Tibial artery (tissue), 4 donors: ENCODE measurements at regions not wholly inside any gene's neighbourhood (a gene's known extent, or its start where the extent isn't known, plus 50 kb on each side); places are given as distances from the start of the nearest gene placed in this dataset.

Experiments used
- DNase-seq, 2 donors: peaks; one replicate each; pipeline ENCODE4 v3.0.0-alpha.2; 2019
- H3K27ac ChIP-seq, 2 donors: fragments of 200-600 bp; sonication (generic) in 1 of 2; 1 replicate in 1 of 2; 2 replicates in 1 of 2; pipeline ENCODE4 v1.5.1; 2018 to 2019; ENCODE audit warnings: mild to moderate bottlenecking in 1 of 2
- H3K27me3 ChIP-seq, 2 donors: fragments of 200-600 bp; sonication (generic) in 1 of 2; one replicate each; pipeline versions ENCODE4 v1.5.1 to v1.6.0; 2016 to 2019
- H3K36me3 ChIP-seq, 3 donors: fragments of 200-600 bp; sonication (generic) in 2 of 3; one replicate each; pipeline ENCODE4 v1.5.1; 2016 to 2019; ENCODE audit warnings: mild to moderate bottlenecking in 2 of 3
- H3K4me1 ChIP-seq, 4 donors: fragments of 200-600 bp; sonication (generic) in 2 of 4; 1 replicate in 3 of 4; 2 replicates in 1 of 4; pipeline ENCODE4 v1.5.1; 2016 to 2019
- H3K4me3 ChIP-seq, 2 donors: fragments of 200-600 bp; sonication (generic) in 1 of 2; 1 replicate in 1 of 2; 2 replicates in 1 of 2; pipeline ENCODE4 v1.5.1; 2018 to 2019; ENCODE audit warnings: mild to moderate bottlenecking in 2 of 2
- H3K9me3 ChIP-seq, 3 donors: fragments of 200-600 bp; sonication (generic) in 1 of 3; one replicate each; pipeline ENCODE4 v1.5.1; 2016 to 2019
- intact Hi-C: fragments of 100-400 bp; cut with DNase I; formaldehyde crosslinking; loops from one replicate; pipeline ENCODE4 v1.15.0; 2023; ENCODE audit warnings: low total_unique reads
- TF ChIP-seq, protein P1 (sequence below), 2 experiments: fragments of 200-600 bp in 1 of 2; fragments of 450-650 bp in 1 of 2; IDR thresholded peaks; one replicate each; pipeline ENCODE4 v1.5.1; 2017 to 2019; ENCODE audit warnings: antibody characterized with exemption in 2 of 2, mild to moderate bottlenecking in 1 of 2, moderate library complexity in 1 of 2

DNA sequence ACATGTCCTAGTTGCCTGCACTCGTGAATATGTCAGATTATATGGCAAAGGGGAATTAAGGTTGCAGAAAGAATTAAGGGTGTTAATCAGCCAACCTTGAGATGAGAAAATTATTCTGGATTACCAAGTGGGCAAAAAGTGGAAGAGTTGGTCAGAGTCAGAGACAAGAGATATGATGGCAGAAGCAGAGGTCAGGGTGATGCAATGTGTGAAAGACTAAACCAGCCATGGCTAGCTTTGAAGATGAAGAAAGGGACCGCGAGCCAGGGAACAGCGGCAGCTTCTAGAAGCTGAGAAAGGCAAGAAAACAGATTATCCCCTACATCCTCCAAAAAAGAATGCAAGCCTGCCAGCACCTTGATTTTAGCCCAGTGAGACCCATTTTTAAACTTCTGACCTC lies 385.6 kb downstream of the HNRNPD start:
- TF ChIP-seq, protein P1, sequence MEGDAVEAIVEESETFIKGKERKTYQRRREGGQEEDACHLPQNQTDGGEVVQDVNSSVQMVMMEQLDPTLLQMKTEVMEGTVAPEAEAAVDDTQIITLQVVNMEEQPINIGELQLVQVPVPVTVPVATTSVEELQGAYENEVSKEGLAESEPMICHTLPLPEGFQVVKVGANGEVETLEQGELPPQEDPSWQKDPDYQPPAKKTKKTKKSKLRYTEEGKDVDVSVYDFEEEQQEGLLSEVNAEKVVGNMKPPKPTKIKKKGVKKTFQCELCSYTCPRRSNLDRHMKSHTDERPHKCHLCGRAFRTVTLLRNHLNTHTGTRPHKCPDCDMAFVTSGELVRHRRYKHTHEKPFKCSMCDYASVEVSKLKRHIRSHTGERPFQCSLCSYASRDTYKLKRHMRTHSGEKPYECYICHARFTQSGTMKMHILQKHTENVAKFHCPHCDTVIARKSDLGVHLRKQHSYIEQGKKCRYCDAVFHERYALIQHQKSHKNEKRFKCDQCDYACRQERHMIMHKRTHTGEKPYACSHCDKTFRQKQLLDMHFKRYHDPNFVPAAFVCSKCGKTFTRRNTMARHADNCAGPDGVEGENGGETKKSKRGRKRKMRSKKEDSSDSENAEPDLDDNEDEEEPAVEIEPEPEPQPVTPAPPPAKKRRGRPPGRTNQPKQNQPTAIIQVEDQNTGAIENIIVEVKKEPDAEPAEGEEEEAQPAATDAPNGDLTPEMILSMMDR (IDR thresholded peaks at IDR 0.05) = no peak
- no peak overlapping the region for H3K27ac ChIP-seq
- no peak for DNase-seq
- no peak overlapping the region for H3K4me3 ChIP-seq
- no peaks in the 10 kb centered on the region for H3K27me3 ChIP-seq
- H3K36me3 ChIP-seq = no peaks in the 10 kb centered on the region
- intact Hi-C loops = no loop called here
- H3K4me1 ChIP-seq = no peaks in the 10 kb centered on the region
- H3K9me3 ChIP-seq = no peaks in the 10 kb centered on the region

DNA sequence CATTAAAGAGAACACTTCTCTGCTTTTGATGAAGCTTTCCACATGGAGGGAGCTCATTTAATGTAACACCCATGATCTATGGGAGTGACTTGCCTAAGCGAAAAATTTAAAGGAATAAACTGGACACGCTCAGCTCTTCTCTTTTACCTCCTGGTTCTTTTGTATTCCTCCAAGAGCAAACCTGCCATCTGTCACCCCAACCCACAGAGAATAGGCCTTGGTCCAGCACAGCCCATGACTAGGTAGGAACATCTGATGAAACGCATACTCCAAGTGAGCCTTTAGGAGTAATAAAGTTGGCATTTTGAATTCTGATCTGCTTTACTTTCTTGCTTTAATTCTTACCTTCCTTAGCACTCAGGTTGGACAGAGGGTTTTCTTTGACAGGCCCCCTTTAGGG lies 389.0 kb downstream of the HNRNPD start:
- H3K36me3 ChIP-seq = no peaks in the 10 kb centered on the region
- intact Hi-C loops = no loop called here
- H3K4me1 ChIP-seq = no peaks in the 10 kb centered on the region
- H3K9me3 ChIP-seq = no peaks in the 10 kb centered on the region
- no peak for DNase-seq
- TF ChIP-seq, protein P1 (IDR thresholded peaks at IDR 0.05) = no peak
- no peak overlapping the region for H3K27ac ChIP-seq
- H3K4me3 ChIP-seq = no peak overlapping the region
- H3K27me3 ChIP-seq = no peaks in the 10 kb centered on the region

DNA sequence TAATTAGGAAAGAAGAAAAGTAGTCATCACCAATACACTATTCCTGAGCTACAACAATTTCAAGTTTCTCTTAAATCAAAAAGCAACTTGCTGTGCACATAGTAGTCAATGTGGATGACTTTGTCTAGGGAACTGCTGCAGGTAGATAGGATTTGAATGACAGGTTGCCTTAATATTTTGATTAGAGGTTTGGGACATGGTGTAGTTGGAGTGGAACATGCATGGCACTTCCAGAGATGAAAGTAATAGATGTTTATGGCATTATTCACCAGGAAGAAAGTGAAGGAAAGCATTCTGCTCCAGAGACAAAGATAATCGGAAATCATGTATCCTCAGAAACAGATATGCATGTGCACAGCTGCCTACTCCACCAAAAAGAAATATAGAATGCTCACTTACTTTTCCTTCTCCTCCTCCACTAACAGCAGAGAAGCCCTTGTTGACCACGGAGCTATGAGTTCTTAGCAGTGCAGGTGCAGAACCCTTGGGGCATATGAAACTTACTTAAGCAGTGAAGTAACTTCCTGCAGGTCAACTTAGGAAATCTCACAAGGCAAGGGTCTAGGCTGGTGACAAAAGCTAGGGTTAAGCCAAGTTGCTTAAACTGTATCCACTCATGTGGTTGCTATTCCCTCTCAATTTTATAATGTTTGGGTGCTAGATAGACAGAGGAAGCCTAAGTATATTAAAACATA lies 390.8 kb downstream of the HNRNPD start:
- H3K27me3 ChIP-seq = no peaks in the 10 kb centered on the region
- no peaks in the 10 kb centered on the region for H3K4me1 ChIP-seq
- H3K36me3 ChIP-seq = no peaks in the 10 kb centered on the region
- no peak overlapping the region for H3K4me3 ChIP-seq
- no peak for DNase-seq
- H3K27ac ChIP-seq = no peak overlapping the region
- TF ChIP-seq, protein P1 (IDR thresholded peaks at IDR 0.05) = no peak
- intact Hi-C loops = no loop called here
- H3K9me3 ChIP-seq = no peaks in the 10 kb centered on the region

DNA sequence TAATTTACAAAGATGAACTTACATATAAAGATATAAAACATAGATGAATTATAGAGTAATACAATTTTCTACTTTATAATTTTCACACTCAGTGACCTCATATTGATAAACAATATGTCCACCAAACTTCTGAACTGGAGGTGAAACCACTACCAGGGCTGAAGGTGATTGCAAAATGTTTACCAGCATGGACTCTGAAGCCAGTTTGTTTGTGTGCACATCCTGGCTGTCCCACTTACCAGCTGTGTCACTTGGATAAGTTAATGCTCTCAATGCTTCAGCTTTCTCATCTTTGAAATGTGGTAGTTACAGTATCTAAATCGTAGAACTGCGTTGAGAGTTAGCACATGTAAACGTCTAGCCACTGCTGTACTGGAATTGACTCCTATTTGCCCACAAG lies 392.6 kb downstream of the HNRNPD start:
- Histone ChIP-seq H3K9me3 (no peaks in the 10 kb centered on the region), H3K27me3 (no peaks in the 10 kb centered on the region), H3K4me1 (no peaks in the 10 kb centered on the region), H3K27ac (no peak overlapping the region), H3K4me3 (no peak overlapping the region), H3K36me3 (no peaks in the 10 kb centered on the region)
- TF ChIP-seq, protein P1 (IDR thresholded peaks at IDR 0.05) = no peak
- no peak for DNase-seq
- intact Hi-C loops = no loop called here

DNA sequence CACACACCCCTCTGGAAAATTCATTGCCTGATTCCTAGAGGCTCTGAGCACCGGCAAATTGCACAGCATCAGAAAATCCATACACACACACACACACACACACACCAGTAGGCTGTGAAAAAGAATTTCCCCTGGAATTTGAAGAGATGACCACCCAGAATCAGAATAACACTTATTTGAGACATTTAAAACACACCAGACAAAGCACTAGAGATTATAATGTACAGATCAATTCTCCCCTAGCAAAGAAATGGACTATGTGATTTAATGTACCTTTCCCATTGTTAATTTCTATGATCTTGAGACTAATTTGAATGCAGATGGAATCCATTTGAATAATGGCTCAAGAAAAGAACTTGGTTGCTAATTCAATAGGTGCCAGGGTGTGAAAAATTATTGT lies 399.3 kb downstream of the HNRNPD start:
- H3K4me1 ChIP-seq = no peaks in the 10 kb centered on the region
- H3K9me3 ChIP-seq = no peaks in the 10 kb centered on the region
- H3K27ac ChIP-seq = no peak overlapping the region
- intact Hi-C loops = no loop called here
- DNase-seq = no peak
- H3K36me3 ChIP-seq = no peaks in the 10 kb centered on the region
- no peak overlapping the region for H3K4me3 ChIP-seq
- TF ChIP-seq, protein P1 (IDR thresholded peaks at IDR 0.05) = no peak
- no peaks in the 10 kb centered on the region for H3K27me3 ChIP-seq
